ENCODE measurements at regions not wholly inside any gene's neighbourhood (a gene's known extent, or its start where the extent isn't known, plus 50 kb on each side); places are given as distances from the start of the nearest gene placed in this dataset.

DNA sequence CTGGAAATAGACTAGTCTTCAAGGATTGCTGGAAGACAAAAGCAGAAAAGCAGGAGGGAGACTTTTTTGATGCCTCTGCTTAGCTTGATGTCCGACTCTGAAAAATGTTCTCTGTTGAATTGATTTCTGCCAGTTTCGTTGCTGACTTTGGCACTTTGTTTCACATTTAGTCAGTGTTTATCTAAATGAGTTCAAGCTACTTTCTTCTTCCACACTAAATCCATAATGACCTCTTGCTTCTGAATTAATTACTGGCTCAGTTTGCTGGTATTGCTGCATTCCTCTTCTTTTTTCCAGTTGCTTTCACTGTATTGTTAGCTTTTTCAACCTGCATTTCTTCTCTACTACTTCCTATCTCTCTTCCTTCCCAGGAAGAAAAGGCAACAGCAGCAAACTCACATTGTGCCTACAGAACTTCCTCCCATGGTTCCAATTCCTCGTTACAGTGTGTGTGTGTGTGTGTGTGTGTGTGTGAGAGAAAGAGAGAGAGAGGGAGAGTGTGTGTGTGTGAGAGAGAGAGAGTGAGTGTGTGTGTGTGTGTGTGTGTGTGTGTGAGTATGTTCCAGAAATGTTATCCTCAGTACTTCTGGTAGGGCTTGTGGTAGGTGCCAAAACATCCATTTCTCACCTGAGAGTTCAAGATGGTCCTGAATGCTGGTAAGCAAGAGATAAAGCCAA lies 234.8 kb downstream of the CSNK1G3 start:
- no peak overlapping the region for H3K9ac ChIP-seq (ENCODE audit: low read length)
- H3K36me3 ChIP-seq (ENCODE audit: control insufficient read depth, insufficient read depth, low read length): no peaks in the 10 kb centered on the region
- no peaks in the 10 kb centered on the region for H3K4me1 ChIP-seq (ENCODE audit: control insufficient read depth, insufficient read depth, low read length)
- H3K4me3 ChIP-seq (ENCODE audit: low read length): no peak overlapping the region
- no peaks in the 10 kb centered on the region for H3K27me3 ChIP-seq (ENCODE audit: control insufficient read depth, insufficient read depth, low read length)
- no peaks in the 10 kb centered on the region for H3K9me3 ChIP-seq (ENCODE audit: control insufficient read depth, low read length)

DNA sequence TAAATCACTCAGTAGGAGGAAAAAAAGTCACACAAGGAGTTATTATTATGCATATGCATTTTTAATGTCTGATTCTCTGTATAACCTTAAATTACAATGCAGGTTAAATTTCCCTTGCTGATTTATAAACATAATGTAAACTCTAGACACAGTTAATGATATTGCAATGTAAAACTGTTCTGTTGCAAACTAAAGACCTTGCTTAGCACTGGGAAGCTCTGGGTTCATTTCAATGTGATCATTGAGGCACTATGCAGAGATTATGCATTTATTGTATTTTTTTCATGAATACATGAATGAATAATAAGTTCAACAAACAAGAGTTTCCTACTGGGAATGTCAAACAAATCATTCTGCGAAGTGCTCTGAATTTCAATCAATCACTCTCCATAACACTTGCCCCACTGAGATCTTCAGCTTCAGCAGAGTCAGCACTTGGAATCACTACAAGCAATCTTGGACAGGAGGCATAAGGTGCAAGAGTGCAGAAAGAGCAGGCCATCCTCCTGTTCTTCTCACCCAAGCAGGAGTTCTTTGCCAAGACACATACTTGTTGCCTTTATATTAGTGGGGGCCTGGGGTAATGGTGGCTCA lies 232.1 kb downstream of the CSNK1G3 start:
- Histone ChIP-seq H3K36me3 (ENCODE audit: control insufficient read depth, insufficient read depth, low read length) (no peaks in the 10 kb centered on the region), H3K27me3 (ENCODE audit: control insufficient read depth, insufficient read depth, low read length) (no peaks in the 10 kb centered on the region), H3K4me1 (ENCODE audit: control insufficient read depth, insufficient read depth, low read length) (no peaks in the 10 kb centered on the region), H3K4me3 (ENCODE audit: low read length) (no peak overlapping the region), H3K9me3 (ENCODE audit: control insufficient read depth, low read length) (no peaks in the 10 kb centered on the region), H3K9ac (ENCODE audit: low read length) (no peak overlapping the region)

DNA sequence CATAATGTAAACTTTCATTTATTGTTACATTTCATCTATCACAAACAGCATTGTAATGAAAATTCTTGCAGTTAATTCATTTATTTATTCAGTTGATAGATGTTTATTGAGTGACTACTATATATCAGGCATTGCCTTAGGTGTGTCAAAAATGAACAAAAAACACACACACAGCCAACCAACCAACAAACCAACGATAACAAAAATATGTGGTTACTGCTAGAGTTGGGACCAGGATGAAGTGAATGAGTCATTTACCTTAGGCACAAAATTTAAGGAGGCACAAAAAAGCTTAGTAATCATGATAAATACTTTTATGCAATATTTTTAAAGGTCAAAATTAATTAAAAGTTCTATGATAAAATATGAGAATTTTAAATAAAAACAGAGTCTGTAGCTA lies 223.4 kb downstream of the CSNK1G3 start:
- Histone ChIP-seq H3K27me3 (ENCODE audit: control insufficient read depth, insufficient read depth, low read length) (no peaks in the 10 kb centered on the region), H3K4me3 (ENCODE audit: low read length) (no peak overlapping the region), H3K36me3 (ENCODE audit: control insufficient read depth, insufficient read depth, low read length) (no peaks in the 10 kb centered on the region)

DNA sequence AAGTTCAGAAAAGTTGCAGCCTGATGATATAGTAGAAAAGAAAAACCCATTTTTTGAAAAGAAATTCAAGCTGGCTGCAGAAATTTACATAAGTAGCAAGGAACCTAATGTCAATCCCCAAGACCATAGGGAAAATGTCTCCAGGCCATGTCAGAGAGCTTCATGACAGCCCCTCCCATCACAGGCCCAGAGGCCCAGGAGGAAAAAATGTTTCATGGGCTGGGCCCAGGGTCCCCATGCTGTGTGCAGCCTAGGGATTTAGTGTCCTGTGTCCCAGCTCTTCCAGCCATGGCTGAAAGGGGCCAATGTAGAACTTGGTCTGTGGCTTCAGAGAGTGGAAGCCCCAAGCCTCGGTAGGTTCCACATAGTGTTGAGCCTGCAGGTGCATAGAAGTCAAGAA lies 220.3 kb downstream of the CSNK1G3 start:
- H3K27me3 ChIP-seq (ENCODE audit: control insufficient read depth, insufficient read depth, low read length): no peaks in the 10 kb centered on the region
- no peaks in the 10 kb centered on the region for H3K9me3 ChIP-seq (ENCODE audit: control insufficient read depth, low read length)
- no peak overlapping the region for H3K9ac ChIP-seq (ENCODE audit: low read length)
- no peaks in the 10 kb centered on the region for H3K4me1 ChIP-seq (ENCODE audit: control insufficient read depth, insufficient read depth, low read length)
- H3K4me3 ChIP-seq (ENCODE audit: low read length): no peak overlapping the region
- no peaks in the 10 kb centered on the region for H3K36me3 ChIP-seq (ENCODE audit: control insufficient read depth, insufficient read depth, low read length)

More for the DNA sequence above, 223.4 kb downstream of the CSNK1G3 start:
- H3K9me3 ChIP-seq (ENCODE audit: control insufficient read depth, low read length): no peaks in the 10 kb centered on the region
- no peaks in the 10 kb centered on the region for H3K4me1 ChIP-seq (ENCODE audit: control insufficient read depth, insufficient read depth, low read length)
- no peak overlapping the region for H3K9ac ChIP-seq (ENCODE audit: low read length)

DNA sequence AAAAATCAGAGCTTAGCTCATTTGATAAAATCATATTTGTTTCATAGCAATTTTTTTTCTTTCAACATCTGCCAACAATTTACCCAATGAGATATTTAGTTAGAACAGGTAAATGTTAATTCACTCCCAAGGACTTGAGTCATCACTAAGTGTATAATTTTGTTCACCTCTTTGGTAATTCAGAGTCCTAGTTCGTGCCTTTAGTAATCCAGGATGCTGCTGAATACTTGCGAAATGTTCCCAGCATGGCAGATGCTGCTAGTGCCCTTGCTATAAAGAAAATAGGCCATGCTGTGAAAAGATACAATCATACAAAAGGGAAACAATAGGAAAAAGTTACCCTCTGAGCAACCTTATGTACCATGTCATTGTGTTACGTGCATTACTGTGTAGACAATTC lies 210.5 kb downstream of the CSNK1G3 start:
- Histone ChIP-seq H3K9ac (ENCODE audit: low read length) (no peak overlapping the region), H3K4me3 (ENCODE audit: low read length) (no peak overlapping the region), H3K9me3 (ENCODE audit: control insufficient read depth, low read length) (no peaks in the 10 kb centered on the region), H3K4me1 (ENCODE audit: control insufficient read depth, insufficient read depth, low read length) (no peaks in the 10 kb centered on the region), H3K27me3 (ENCODE audit: control insufficient read depth, insufficient read depth, low read length) (no peaks in the 10 kb centered on the region), H3K36me3 (ENCODE audit: control insufficient read depth, insufficient read depth, low read length) (no peaks in the 10 kb centered on the region)

DNA sequence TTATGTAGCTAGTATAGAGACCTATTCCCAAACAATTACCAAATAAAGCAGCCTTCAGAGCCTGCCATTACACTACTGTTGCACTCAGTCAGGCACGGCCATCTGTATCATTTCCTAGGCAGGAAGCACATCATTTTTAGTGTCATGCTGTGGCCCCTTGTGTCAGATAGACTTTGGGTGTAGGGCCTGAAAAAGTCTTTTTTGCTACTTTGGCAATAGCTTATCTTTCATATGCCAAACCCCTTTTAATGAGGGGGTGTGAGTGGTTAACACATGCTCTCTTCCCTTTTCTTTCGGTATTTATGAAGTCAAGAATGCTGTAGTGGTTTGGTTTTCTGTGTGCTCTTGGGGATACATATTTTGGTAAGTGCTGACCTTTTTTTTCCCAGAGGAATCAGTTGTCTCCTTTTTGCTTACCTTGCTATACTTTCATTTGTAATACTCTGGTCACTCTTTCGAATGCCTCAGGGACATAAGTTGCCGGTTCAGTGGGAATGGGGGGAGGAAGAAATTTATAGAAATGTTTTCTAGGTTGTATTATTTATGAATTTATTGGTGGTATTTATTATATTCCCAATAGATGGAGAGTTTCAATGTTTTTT lies 209.8 kb downstream of the CSNK1G3 start:
- H3K9ac ChIP-seq (ENCODE audit: low read length): no peak overlapping the region
- H3K36me3 ChIP-seq (ENCODE audit: control insufficient read depth, insufficient read depth, low read length): no peaks in the 10 kb centered on the region
- no peaks in the 10 kb centered on the region for H3K4me1 ChIP-seq (ENCODE audit: control insufficient read depth, insufficient read depth, low read length)
- no peak overlapping the region for H3K4me3 ChIP-seq (ENCODE audit: low read length)
- no peaks in the 10 kb centered on the region for H3K27me3 ChIP-seq (ENCODE audit: control insufficient read depth, insufficient read depth, low read length)
- H3K9me3 ChIP-seq (ENCODE audit: control insufficient read depth, low read length): no peaks in the 10 kb centered on the region

DNA sequence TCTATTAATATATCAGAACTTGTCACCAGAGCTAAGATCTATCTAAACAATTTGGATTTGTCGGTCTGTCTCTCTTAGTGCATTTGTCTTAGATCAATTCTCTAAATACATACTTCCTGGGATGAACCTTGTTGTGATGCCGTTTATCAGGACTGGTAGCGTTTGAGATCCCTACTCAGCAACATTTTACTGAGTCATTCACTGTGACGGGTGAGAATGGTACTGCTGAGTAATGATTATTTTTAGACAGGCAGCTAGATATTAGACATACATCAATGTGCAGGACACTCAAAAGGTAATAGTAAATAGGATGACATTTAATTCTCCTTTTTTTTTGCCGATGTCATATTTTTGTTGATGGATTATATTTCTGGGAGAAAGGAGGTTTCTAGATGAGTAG lies 209.0 kb downstream of the CSNK1G3 start:
- Histone ChIP-seq H3K27me3 (ENCODE audit: control insufficient read depth, insufficient read depth, low read length) (no peaks in the 10 kb centered on the region), H3K4me3 (ENCODE audit: low read length) (no peak overlapping the region), H3K9ac (ENCODE audit: low read length) (no peak overlapping the region), H3K9me3 (ENCODE audit: control insufficient read depth, low read length) (no peaks in the 10 kb centered on the region), H3K36me3 (ENCODE audit: control insufficient read depth, insufficient read depth, low read length) (no peaks in the 10 kb centered on the region), H3K4me1 (ENCODE audit: control insufficient read depth, insufficient read depth, low read length) (no peaks in the 10 kb centered on the region)

DNA sequence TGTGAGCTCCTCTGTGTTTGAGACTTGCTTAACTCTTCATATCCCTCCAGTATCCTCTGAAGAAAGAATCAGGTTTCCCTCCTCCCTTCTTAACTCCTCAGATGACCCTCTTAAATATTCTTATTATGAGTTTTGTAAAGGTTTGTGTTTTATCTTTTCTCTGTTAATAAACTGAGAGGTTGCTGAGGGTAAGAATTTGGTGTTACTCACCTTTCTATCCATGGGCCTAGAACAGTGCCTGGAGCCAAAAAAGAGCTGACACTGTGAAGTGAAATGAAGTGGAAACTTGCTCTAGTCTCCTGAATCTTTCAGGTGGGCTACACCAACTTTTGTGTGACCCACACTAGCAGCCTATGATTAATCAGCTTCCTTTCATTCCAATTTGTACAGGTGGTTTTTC lies 208.4 kb downstream of the CSNK1G3 start:
- Histone ChIP-seq H3K4me1 (ENCODE audit: control insufficient read depth, insufficient read depth, low read length) (no peaks in the 10 kb centered on the region), H3K9me3 (ENCODE audit: control insufficient read depth, low read length) (no peaks in the 10 kb centered on the region), H3K27me3 (ENCODE audit: control insufficient read depth, insufficient read depth, low read length) (no peaks in the 10 kb centered on the region), H3K36me3 (ENCODE audit: control insufficient read depth, insufficient read depth, low read length) (no peaks in the 10 kb centered on the region), H3K4me3 (ENCODE audit: low read length) (no peak overlapping the region), H3K9ac (ENCODE audit: low read length) (no peak overlapping the region)

DNA sequence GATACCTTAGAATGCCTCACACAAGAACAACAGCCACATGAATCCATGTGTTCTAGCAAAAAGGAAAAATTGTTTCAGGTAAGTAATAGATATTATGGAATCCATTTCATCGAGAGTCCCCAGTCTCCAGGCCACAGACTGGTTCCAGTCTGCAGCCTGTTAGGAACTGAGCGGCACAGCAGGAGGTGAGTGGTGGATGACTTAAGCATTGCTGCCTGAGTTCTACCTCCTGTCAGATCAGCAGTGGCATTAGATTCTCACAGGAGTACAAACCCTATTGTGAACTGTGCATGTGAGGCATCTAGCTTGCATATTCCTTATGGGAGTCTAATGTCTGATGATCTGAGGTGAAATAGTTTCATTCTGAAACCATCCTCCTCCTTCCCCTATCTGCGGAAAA lies 207.0 kb downstream of the CSNK1G3 start:
- H3K4me3 ChIP-seq (ENCODE audit: low read length): no peak overlapping the region
- H3K4me1 ChIP-seq (ENCODE audit: control insufficient read depth, insufficient read depth, low read length): no peaks in the 10 kb centered on the region
- H3K9ac ChIP-seq (ENCODE audit: low read length): no peak overlapping the region
- H3K9me3 ChIP-seq (ENCODE audit: control insufficient read depth, low read length): no peaks in the 10 kb centered on the region
- no peaks in the 10 kb centered on the region for H3K36me3 ChIP-seq (ENCODE audit: control insufficient read depth, insufficient read depth, low read length)
- no peaks in the 10 kb centered on the region for H3K27me3 ChIP-seq (ENCODE audit: control insufficient read depth, insufficient read depth, low read length)

DNA sequence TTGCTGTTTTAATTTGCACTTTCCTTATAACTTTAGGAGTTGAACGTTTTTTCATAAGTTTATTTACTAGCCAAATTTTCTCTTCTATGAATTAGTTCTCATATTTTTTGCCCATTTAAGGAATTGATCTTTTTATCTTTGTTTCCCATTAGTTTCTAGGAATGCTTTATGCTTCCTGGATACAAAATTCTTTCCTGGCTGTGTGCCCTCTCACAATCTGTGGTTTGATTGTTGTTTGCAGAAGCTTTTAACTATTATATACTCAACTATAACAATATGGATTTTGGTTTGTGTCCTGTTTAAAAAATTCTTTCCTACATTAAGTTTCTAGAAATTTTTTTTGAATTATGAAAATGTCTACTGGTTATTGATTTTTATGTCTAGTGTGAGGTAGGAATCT lies 206.3 kb downstream of the CSNK1G3 start:
- Histone ChIP-seq H3K9me3 (ENCODE audit: control insufficient read depth, low read length) (no peaks in the 10 kb centered on the region), H3K4me1 (ENCODE audit: control insufficient read depth, insufficient read depth, low read length) (no peaks in the 10 kb centered on the region), H3K27me3 (ENCODE audit: control insufficient read depth, insufficient read depth, low read length) (no peaks in the 10 kb centered on the region), H3K36me3 (ENCODE audit: control insufficient read depth, insufficient read depth, low read length) (no peaks in the 10 kb centered on the region), H3K4me3 (ENCODE audit: low read length) (no peak overlapping the region), H3K9ac (ENCODE audit: low read length) (no peak overlapping the region)

DNA sequence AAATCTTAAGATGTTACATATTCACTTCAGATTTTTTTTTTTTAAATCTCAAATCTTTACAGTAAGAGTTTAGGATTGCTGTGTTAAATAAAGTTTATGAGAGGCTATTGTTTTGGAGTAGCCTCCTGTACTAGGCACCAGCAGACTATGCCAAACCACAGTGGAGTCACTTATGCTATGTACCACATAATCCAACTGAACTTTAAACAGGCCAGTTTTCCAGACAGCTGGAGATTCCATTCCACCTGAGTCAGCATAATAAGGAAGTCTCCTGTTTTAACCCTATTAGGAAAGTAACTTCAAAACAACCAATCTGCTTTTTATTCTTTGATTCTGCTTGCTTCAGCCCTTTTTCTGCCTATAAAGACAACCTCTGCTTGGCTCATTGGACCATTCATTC lies 205.2 kb downstream of the CSNK1G3 start:
- no peaks in the 10 kb centered on the region for H3K27me3 ChIP-seq (ENCODE audit: control insufficient read depth, insufficient read depth, low read length)
- no peaks in the 10 kb centered on the region for H3K4me1 ChIP-seq (ENCODE audit: control insufficient read depth, insufficient read depth, low read length)
- H3K9ac ChIP-seq (ENCODE audit: low read length): no peak overlapping the region
- H3K4me3 ChIP-seq (ENCODE audit: low read length): no peak overlapping the region
- H3K9me3 ChIP-seq (ENCODE audit: control insufficient read depth, low read length): no peaks in the 10 kb centered on the region
- H3K36me3 ChIP-seq (ENCODE audit: control insufficient read depth, insufficient read depth, low read length): no peaks in the 10 kb centered on the region

DNA sequence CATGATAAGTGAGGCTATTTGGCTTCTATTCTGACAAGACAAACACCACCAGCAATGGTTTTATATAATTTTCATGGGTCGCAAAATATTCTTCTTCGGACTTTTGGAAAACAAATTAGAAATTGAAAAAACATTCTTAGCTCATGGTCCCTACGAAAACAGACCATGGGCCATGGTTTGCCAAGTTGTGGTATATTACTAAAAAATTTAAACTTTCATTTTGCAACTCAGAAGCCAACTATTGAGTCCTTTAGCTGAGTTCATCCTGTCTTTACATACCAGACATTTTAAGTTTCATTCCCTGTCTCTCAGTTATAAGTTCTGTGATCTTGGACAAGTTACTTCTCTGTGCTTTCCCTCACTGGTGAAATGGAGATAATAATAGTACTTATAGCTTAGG lies 198.1 kb downstream of the CSNK1G3 start:
- H3K4me1 ChIP-seq (ENCODE audit: control insufficient read depth, insufficient read depth, low read length): no peaks in the 10 kb centered on the region
- H3K9ac ChIP-seq (ENCODE audit: low read length): no peak overlapping the region
- H3K4me3 ChIP-seq (ENCODE audit: low read length): no peak overlapping the region
- H3K36me3 ChIP-seq (ENCODE audit: control insufficient read depth, insufficient read depth, low read length): no peaks in the 10 kb centered on the region
- H3K9me3 ChIP-seq (ENCODE audit: control insufficient read depth, low read length): no peaks in the 10 kb centered on the region
- no peaks in the 10 kb centered on the region for H3K27me3 ChIP-seq (ENCODE audit: control insufficient read depth, insufficient read depth, low read length)

Measured in mucosa of stomach (tissue), 1 donor.